ENCODE measurements at regions not wholly inside any gene's neighbourhood (a gene's known extent, or its start where the extent isn't known, plus 50 kb on each side); places are given as distances from the start of the nearest gene placed in this dataset.
"Not testable (repeated sequence)": the region's sequence is repeated elsewhere in the genome, so short reads cannot be mapped to it uniquely, and the experiment has no call there.

GRCh38 chr4:28287831-28288233 lies 1427.2 kb downstream of the STIM2 start:
- peak; percentile 97 for DNase-seq (ENCODE audit: low read depth)

GRCh38 chr4:28296239-28296638 lies 1435.6 kb downstream of the STIM2 start:
- DNase-seq (ENCODE audit: low read depth), result no peak

- no peak for DNase-seq (ENCODE audit: low read depth)
Observed at GRCh38 chr4:28310926-28311325, 1450.3 kb downstream of the STIM2 start.

GRCh38 chr4:28312497-28312896 lies 1451.9 kb downstream of the STIM2 start:
- DNase-seq (ENCODE audit: low read depth), result not testable (repeated sequence)

GRCh38 chr4:28313729-28314713 lies 1453.4 kb downstream of the STIM2 start:
- no peak for DNase-seq (ENCODE audit: low read depth)

- DNase-seq (ENCODE audit: low read depth), result no peak
Observed at GRCh38 chr4:28317221-28317620, 1456.6 kb downstream of the STIM2 start.

GRCh38 chr4:28334249-28334648 lies 1473.6 kb downstream of the STIM2 start:
- no peak for DNase-seq (ENCODE audit: low read depth)

GRCh38 chr4:28341784-28342183 lies 1481.1 kb downstream of the STIM2 start:
- DNase-seq (ENCODE audit: low read depth), result no peak

- peak; percentile 28 for DNase-seq (ENCODE audit: low read depth)
Observed at GRCh38 chr4:28350485-28350884, 1489.8 kb downstream of the STIM2 start.

GRCh38 chr4:28351102-28351501 lies 1490.5 kb downstream of the STIM2 start:
- DNase-seq (ENCODE audit: low read depth), result no peak

- no peak for DNase-seq (ENCODE audit: low read depth)
Observed at GRCh38 chr4:28351826-28352225, 1491.2 kb downstream of the STIM2 start.

GRCh38 chr4:28354880-28355656 lies 1494.4 kb downstream of the STIM2 start:
- no peak for DNase-seq (ENCODE audit: low read depth)

GRCh38 chr4:28357990-28358389 lies 1497.3 kb downstream of the STIM2 start:
- DNase-seq (ENCODE audit: low read depth), result no peak

GRCh38 chr4:28358606-28359005 lies 1498.0 kb downstream of the STIM2 start:
- no peak for DNase-seq (ENCODE audit: low read depth)

- DNase-seq (ENCODE audit: low read depth), result no peak
Observed at GRCh38 chr4:28360681-28361080, 1500.0 kb downstream of the STIM2 start.

GRCh38 chr4:28362169-28362568 lies 1501.5 kb downstream of the STIM2 start:
- no peak for DNase-seq (ENCODE audit: low read depth)

- DNase-seq (ENCODE audit: low read depth), result no peak
Observed at GRCh38 chr4:28369499-28369898, 1508.9 kb downstream of the STIM2 start.

- DNase-seq (ENCODE audit: low read depth), result no peak
Observed at GRCh38 chr4:28373191-28373590, 1512.5 kb downstream of the STIM2 start.

- no peak for DNase-seq (ENCODE audit: low read depth)
Observed at GRCh38 chr4:28373601-28374000, 1513.0 kb downstream of the STIM2 start.

- no peak for DNase-seq (ENCODE audit: low read depth)
Observed at GRCh38 chr4:28378109-28378830, 1517.6 kb downstream of the STIM2 start.

- DNase-seq (ENCODE audit: low read depth), result no peak
Observed at GRCh38 chr4:28385801-28386200, 1525.2 kb downstream of the STIM2 start.

GRCh38 chr4:28386776-28387175 lies 1526.1 kb downstream of the STIM2 start:
- no peak for DNase-seq (ENCODE audit: low read depth)

Measured in GM04504 (cell line).